ENCODE measurements at regions not wholly inside any gene's neighbourhood (a gene's known extent, or its start where the extent isn't known, plus 50 kb on each side); places are given as distances from the start of the nearest gene placed in this dataset.

DNA sequence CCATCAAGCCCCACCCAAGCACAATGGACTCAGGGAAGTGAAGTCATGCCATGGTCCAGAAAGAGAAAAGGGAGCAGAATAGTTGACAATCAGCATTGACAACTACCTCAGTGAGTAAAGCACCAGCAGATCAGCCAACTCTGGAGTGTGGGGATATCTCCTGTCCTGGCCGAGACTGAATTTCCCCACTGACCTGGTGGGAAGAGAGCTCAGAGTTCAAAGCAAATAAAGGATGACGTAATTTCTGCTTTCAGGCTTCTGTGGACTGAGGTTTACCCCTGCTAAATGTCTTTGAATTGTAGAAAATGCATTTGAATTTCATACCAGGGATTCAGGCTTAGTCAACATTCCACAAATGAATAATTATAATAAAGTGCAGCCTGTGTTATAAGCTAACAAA is 152.9 kb downstream of the CBLN1 start:
- DNase-seq (ENCODE audit: low read depth in 1 of 2, low spot score in 1 of 2): no peak

DNA sequence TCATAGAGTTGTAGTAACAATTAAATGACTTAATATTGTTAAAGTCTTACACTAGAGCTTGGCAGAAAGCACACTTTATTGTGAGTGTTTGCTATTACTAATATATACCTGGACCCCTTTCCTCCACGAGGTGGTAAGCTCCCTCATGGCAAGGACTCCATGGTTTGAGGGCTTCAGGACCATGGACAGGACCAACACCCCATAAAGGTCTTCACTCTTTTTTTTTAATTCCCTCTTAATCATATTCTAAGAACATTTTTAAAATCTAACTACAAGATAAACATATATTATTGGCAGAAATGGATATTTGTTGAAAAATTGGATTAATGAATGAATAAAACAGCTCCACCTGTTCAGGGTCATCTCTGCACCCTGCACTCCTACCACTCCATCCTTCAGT is 154.5 kb downstream of the CBLN1 start:
- no peak for DNase-seq (ENCODE audit: low read depth in 1 of 2, low spot score in 1 of 2)

DNA sequence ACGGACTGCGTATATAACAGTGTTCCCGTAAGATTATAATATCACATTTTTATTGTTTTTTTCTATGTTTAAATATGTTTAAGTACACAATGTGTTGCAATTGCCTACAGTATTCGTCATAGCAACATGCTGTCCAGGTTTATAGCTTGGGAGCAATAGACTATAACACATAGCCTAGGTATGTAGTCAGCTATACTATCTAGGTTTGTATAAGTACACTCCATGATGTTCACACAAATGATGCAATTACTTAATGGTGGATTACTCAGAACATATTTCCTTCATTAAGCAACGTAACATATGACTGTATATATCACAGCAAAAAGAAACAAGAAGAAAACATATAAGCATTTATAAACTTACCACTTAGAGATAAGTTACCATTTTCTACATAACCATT is 160.0 kb downstream of the CBLN1 start:
- no peak for DNase-seq (ENCODE audit: low read depth in 1 of 2, low spot score in 1 of 2)

DNA sequence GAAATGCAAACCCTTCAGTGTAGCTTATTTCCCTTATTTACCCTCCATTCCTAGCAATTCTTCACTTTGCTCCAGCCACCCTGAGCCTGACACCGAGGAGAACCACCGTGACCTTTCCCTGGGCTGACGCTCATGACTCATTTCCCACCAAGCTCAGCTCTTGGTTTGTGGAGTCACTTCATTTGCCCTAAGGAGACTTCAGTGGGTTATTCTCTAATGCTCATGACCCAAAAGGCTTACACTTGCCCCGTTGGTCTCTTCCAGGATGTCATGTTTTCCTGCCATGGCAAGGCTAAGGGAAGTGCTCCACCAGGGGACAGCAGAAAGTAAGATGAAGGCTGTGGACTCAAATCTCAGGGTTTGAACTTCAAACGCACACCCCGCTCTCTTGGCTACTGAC is 161.0 kb downstream of the CBLN1 start:
- no peak for DNase-seq (ENCODE audit: low read depth in 1 of 2, low spot score in 1 of 2)

DNA sequence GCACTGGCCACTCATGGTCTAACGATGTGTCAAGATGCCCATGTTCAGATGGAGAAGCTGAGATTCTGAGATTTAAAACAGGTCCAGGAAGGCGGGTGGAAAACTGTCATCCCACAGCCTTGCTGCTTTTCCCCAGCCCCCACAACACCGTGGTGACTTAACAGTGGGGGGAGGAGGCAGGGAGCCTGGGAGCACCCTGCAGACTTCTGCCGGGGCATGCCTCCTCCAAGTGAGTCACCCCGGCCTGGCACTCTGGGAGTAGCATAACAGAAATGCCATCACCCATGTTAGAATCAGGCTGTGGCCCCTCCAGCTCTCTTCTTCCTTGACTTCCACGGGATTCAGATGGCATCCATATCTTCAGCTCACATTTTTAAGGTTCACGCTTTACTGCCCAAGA is 164.8 kb downstream of the CBLN1 start:
- no peak for DNase-seq (ENCODE audit: low read depth in 1 of 2, low spot score in 1 of 2)

DNA sequence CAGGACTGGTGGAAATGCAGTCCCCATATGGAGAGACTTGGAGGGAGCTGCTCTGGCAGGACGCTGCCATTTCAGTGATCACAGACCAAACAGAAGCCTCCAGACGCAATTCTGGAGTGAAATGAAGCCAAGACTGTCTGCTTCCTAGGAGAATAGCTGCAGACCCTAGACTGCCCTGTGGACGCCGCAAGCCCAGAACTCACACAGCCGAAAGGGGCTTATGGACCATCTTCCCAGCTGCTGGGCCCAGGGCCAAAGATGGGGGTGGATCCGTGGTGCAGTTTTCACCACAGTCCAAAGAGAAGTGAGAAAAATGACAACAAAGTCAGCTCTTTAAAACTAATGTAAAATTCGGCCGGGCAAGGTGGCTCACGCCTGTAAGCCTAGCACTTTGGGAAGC is 165.7 kb downstream of the CBLN1 start:
- no peak for DNase-seq (ENCODE audit: low read depth in 1 of 2, low spot score in 1 of 2)

DNA sequence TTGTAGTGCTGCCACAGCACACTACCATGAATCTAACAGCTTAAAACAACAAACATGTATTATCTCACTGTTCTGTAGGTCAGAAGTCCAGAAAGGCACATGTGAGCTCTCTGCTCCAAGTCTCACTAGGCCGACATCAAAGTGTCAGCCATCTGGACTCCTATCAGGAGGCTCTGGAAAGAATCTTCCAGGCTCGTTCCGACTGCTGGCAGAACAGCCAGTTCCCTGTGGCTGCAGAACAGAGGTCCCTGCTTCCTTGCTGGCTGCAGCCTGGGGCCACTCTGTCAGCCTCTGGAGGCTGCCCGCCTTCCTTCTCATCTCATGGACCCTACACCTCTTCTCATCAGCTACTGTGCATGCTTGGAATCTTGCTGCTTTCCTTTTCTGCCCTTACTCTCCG is 168.9 kb downstream of the CBLN1 start:
- no peak for DNase-seq (ENCODE audit: low read depth in 1 of 2, low spot score in 1 of 2)

DNA sequence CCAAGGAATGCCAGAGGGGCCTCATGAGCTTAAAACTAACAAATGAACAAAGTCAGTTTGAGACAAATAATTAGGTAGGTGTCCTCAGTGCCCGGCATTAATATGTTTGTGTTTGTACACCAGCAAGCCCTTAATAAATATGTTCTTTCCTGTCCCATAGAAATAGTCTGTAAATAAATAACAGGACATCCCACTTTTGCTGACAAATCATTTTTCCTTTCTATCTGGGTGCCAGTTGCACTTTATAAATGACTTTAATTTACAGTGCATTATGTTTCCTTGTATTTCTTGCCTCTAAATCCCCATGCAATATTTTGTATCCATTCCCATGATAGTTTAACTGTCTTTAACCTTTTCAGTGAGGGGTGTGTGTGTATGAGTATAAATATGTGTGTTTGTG is 170.3 kb downstream of the CBLN1 start:
- DNase-seq (ENCODE audit: low read depth in 1 of 2, low spot score in 1 of 2): no peak

DNA sequence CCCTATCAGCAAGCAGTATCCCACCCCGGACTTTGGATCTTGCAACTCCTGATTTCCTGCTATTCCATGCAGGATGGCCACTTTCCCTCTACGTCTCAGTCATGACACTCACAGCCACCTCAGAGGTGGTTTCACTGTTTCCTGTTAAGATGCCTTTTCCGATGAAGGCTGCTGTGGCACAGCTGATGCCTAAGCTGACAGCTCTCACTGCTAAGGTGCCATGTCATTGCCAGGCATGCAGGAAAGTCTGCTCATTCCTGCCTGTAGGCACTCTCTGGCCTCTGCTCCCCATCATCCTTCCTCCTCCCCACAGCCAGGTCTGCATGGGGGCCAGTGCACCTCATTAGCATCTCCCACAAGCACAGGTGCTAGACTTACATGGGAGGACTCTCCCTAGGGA is 173.0 kb downstream of the CBLN1 start:
- DNase-seq (ENCODE audit: low read depth in 1 of 2, low spot score in 1 of 2): no peak

DNA sequence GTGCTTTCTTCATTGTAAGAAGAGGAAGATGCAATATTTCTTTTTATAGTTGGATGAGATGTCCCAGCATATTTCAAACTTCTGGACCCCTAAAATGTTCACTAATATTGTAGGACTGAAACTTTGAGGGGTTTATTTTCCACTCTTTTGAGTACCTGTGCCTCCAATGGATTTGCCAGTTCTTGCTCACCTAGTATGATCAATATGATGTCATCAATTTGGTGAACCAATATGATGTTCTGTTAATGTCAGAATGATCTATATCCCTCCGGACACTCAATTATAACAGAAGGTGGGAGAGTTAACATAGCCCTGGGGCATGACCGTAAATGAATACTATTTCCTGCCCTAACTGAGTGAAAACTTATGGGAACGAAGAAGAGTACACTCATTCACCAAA is 178.3 kb downstream of the CBLN1 start:
- DNase-seq (ENCODE audit: low read depth in 1 of 2, low spot score in 1 of 2): no peak

DNA sequence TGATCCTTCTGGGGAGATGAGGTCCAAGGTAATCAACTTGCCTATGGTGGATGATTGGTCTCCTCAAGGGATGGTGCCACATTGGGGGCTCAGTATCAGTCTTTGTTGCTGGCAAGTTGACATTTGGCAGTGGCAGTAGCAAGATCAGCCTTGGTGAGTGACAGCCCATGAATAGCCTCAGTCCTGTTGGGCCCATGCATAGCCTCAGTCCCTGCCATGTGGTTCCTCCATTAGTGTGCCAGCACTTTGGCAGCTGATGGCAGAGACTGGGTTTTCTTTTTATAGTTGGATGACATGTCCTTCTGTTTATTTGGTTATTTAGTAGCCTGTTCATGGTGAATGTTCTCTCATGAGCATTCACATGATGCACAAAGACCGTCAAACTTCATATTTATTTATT is 179.6 kb downstream of the CBLN1 start:
- DNase-seq (ENCODE audit: low read depth in 1 of 2, low spot score in 1 of 2): no peak

DNA sequence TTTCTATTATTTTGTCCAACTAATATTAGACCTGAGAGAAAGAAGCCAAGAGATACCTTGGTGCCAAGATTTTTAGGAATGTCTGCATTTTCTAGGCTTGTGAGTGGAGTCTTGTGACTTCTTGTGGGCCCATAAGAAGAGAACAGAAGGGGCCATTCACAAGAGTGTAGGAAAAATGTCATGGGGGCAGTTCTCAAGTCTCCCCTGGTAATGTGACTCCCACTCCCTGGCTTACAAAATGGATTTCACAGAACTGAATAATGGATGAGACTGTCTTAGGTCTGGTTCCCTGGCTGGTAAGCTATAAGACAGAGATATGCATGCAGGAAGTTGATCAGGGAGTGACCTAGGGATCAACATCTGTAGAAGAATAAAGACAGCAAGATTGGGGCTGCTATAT is 181.3 kb downstream of the CBLN1 start:
- DNase-seq (ENCODE audit: low read depth in 1 of 2, low spot score in 1 of 2): no peak

DNA sequence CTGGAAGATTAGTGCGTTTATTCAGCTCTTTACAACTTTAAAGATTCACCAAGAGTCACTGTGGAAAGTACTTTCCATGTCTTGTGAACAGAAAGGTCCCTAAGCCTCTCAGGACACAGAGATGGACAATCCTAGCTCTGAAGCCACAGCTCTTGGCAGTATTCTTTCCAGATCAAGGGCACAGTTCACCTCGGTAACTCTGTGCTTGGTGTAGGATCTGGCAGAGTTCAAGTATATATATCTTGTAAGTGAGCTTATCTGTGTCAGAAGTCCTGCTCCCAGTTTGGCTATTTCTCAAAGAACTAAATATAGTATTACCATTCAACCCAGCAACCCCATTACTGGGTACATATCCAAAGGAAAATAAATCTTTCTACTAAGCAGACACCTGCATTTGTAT is 183.7 kb downstream of the CBLN1 start:
- no peak for DNase-seq (ENCODE audit: low read depth in 1 of 2, low spot score in 1 of 2)

DNA sequence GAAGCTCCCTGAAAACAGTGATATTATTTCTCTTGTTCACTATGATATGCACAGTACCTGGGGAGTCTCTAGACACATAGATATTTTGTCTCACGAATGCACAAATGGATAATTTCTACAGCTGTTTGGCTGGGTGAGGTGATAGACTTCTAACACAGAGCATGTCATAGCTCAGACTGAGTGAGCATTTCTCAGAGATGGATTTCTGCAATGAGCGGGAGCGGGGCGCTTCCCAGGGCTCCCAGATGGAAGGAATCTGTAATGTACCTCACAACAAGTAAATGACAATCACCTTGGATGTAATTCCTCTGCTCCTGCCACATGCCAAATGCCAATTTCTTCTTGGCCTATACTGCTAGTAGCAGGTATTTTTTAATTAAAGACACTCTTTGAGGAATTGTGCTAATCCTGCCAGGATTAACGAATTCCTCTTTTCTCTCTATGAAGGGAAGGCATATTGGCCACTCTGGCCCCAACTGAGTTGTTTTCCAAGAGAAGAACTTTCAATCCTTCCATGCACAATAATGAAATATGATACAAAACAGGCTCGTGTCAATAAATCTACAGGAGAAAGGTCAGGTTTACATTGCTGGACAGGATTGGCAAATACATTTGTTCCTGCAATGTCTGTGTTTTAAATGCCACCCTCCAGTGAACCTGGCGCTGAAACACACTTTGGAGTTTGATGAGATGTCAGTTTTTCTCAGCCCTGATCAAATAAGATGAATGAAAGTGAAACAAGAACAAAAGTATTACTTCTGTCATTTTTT is 185.3 kb downstream of the CBLN1 start:
- no peak for DNase-seq (ENCODE audit: low read depth in 1 of 2, low spot score in 1 of 2)

DNA sequence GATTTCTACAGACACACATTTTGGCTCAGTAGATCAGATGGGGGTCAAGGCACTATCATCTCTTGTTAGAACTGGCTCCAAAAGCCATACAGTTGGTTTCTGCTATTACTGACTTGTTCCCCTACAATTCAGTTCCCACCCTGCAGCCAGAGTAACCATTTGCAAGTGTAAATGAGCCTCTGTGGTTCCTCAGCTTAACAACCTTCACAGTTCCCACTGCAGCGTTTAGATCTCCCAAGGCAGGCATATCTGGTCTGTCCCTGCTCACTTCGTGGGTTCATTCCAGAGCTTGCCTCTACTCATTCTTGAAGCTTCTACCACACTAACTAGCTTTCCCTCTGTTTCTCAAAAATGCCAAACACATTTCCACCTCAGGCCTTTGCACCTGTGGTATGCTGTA is 186.1 kb downstream of the CBLN1 start:
- DNase-seq (ENCODE audit: low read depth in 1 of 2, low spot score in 1 of 2): no peak

DNA sequence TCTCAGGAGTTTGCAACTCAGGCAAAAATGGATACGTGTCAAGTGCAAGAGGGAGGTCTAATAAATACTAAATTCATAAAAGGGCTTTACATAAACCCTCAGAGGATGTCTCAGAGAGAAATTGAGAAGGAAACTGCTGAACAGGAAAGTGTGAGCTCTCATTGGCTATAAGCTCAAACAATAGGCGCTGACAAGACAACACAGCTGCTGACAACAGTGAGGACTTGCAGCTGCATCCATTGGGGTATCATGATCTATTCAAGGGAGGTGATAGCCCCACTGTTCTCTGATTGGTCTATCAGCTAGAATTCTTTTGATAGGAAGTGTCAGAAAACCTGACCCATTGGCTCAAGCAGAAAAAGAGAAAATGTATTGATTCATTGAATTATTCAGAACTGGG is 187.2 kb downstream of the CBLN1 start:
- DNase-seq (ENCODE audit: low read depth in 1 of 2, low spot score in 1 of 2): no peak

DNA sequence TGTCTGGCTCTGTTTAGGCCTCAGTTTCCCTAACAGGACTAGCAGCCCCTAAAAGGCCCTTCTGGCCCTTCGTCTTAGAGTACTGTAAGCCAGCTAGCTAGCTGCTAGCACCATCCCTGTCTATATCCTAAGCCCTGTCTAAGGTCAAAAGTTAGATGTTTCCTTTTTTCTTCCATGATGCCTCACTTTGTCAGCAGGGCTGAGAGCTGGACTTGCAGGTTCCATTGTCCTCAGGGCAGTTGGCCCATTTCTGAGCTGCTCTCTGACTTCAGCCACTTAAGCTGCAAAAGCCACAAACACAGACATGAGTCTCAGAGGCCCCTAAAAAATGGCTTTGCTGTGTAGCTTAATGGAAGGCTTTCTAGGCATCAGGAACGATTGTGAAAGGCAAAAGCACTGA is 187.7 kb downstream of the CBLN1 start:
- DNase-seq (ENCODE audit: low read depth in 1 of 2, low spot score in 1 of 2): no peak

DNA sequence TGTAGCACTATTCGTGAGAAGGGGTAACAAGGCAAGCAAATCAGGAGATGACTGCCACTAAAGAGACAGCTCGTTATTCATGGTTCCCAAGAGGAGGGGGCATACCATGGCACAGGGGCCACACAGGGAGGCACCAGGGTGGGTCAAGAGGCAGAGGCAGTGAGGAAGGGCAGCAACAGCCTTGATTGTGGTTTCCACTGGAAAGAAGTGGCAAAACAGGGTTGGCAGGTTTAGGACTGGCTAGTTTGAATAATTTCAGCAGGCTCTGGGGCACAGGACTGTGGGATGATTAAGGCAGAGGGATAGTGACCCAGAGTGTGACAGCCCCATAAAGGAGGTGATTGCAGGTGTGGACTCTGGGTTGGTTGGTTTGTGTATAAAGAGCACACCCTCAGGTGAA is 188.9 kb downstream of the CBLN1 start:
- DNase-seq (ENCODE audit: low read depth in 1 of 2, low spot score in 1 of 2): no peak

DNA sequence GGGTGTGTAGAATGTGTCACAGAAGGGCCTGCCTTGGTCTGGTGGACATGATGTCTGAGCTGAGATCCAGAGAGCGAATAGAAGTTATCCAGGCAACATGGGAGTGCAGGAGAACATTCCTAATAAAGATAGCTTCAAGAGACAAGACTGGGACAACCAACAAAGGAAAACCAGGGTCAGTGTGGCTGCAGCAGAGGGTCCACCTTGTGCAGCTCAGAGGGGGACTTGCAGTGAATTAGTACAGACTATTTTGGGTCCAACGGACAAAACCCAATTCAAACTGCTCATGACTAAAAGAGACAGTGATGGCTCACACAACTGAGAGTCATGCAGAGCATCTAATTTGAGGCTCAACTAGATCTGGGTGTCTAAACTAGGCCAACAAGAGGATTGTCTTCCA is 192.1 kb downstream of the CBLN1 start:
- DNase-seq (ENCODE audit: low read depth in 1 of 2, low spot score in 1 of 2): no peak

DNA sequence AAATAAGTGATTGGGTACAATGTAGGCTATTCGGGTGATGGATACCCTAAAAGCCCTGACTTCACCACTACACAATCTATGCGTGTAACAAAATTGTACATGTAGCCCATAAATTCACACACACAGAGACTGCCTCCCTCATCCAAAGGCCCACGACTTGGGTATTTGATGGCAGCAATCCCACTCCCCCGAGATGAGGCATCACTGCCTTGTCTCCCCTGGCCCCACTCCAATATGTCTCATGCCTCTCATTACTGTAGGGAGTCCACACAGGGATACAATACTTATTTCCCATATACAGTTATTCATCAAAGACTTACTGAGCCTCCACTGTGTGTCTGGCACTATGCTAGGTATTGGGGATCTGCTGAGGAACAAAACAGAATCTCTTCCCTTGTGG is 192.6 kb downstream of the CBLN1 start:
- DNase-seq (ENCODE audit: low read depth in 1 of 2, low spot score in 1 of 2): no peak

DNA sequence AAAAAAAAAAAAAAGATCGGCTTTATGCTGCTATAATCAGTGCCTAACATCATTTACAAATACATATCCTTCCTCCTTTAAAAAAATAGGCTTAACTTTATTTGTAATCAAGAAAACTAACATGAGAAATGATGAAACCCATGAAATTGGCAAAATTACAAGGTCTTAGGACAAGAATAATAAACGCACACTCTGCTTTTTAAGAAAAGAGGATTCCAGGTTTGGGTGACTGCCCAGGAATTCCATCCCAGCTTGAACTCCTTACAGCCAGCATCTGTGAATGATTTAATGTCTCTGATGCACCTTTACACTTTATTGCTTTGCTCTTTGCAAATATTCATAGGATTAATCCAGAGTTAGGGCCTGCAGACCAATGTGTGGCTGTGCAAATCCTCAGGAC is 196.0 kb downstream of the CBLN1 start:
- DNase-seq (ENCODE audit: low read depth in 1 of 2, low spot score in 1 of 2): no peak

DNA sequence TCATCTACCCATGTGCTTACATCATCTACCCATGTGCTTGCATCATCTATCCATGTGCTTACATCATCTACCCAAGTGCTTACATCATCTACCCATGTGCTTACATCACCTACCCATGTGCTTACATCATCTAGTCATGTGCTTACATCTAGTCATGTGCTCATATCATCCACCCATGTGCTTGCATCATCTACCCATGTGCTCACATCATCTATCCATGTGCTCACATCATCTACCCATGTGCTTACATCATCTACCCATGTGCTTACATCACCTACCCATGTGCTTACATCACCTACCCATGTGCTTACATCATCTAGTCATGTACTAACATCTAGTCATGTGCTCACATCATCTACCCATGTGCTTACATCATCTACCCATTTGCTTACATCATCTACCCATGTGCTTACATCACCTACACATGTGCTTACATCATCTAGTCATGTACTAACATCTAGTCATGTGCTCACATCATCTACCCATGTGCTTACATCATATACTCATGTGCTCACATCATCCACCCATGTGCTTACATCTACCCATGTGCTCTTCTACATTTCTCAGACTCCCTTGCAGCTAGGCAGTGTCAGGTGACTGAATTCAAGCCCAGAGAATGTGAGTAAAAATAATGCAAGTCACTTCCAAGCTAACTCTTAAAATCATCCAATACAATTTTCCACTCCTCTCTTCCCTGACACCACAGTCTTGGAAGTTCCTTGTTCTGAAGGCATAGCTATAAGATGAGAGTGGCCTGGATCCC is 196.8 kb downstream of the CBLN1 start:
- DNase-seq (ENCODE audit: low read depth in 1 of 2, low spot score in 1 of 2): no peak

DNA sequence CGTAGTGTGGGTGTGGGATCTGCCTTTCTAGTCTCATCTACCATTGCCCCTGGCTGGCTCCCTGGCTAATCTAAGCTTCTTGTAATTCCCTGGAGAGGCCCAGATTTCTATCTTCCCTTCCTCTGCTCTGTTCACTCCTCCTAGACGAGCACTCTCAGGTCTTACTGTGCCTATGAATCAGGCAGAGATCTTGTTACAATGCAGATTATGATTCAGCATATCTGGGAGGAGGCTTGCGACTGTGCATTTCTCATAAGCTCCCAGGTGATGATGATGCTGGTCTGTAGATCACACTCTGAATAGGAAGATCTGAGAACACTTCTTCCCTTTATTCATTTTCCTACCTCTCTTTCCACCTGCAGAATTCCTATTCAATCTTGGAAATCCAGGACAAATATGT is 200.1 kb downstream of the CBLN1 start:
- DNase-seq (ENCODE audit: low read depth in 1 of 2, low spot score in 1 of 2): no peak
